Breast epithelium (tissue), 3 donors: ENCODE measurements at regions not wholly inside any gene's neighbourhood (a gene's known extent, or its start where the extent isn't known, plus 50 kb on each side); places are given as distances from the start of the nearest gene placed in this dataset.

Experiments used
- CTCF ChIP-seq, 3 donors: fragments of 450-650 bp; IDR thresholded peaks; one replicate each; pipeline ENCODE4 v1.5.1; 2016 to 2017; ENCODE audit warnings: antibody characterized with exemption in 3 of 3, mild to moderate bottlenecking in 3 of 3, moderate library complexity in 3 of 3
- POLR2AphosphoS5 ChIP-seq, 3 donors: sonication (generic); formaldehyde crosslinking; IDR thresholded peaks; one replicate each; pipeline ENCODE4 v1.6.1; 2017; ENCODE audit warnings: antibody characterized with exemption in 3 of 3

GRCh38 chr2:188851311-188851710, 122.9 kb upstream of the COL3A1 start:
- TF ChIP-seq CTCF (IDR thresholded peaks at IDR 0.05), result no peak
- TF ChIP-seq POLR2AphosphoS5 (IDR thresholded peaks at IDR 0.05), result no peak
